ENCODE measurements at regions not wholly inside any gene's neighbourhood (a gene's known extent, or its start where the extent isn't known, plus 50 kb on each side); places are given as distances from the start of the nearest gene placed in this dataset.

GRCh38 chr11:119491753-119492510 lies 69.0 kb upstream of the THY1 start:
- DNase-seq (ENCODE audit: low read depth, low spot score), result peak; percentile 43

DNA sequence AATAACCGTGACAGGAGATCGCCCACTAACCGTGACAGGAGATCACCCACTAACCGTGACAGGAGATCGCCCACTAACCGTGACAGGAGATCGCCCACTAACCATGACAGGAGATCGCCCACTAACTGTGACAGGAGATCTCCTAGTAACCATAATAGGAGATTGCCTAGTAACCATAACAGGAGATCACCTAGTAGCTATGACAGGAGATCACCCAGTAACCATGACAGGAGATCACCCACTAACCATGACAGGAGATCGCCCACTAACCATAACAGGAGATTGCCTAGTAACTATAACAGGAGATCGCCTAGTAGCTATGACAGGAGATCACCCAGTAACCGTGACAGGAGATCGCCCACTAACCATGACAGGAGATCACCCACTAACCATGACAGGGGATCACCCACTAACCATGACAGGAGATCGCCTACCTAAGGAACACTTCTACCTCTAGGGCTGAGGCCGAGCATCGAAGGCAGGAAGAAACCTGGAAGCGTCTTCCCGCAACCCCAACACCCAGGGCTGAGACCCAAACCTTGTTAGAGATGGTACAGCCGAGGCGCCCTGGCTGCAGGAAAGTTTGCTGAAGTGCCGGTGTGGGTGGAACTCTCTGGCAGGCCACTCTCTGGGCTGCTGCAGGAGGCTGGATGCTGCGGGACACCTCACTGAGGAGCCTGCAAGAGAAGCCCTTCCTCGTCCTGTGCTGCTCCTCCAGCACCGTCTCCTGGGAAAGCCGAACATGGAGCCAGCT lies 67.5 kb upstream of the THY1 start:
- DNase-seq (ENCODE audit: low read depth, low spot score), result no peak

DNA sequence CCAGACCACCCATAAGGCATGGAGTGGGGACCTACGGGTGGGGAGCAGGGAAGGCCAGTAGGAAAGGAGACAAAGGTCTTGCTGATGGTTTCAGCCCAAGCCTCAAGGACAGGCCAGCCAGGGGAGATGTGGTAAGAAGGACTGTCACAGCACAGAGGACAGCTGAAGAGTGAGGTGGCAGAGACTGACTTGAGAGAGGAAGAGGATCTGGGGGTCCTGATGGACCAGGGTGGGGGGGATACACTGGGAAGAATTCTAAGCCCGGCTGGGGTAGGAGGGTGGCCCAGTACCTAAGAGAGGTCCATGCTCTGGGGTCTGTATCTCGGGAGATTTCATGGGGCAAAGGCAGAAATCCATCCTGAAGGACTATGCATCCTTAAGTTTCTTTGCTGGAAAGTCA lies 66.1 kb upstream of the THY1 start:
- DNase-seq (ENCODE audit: low read depth, low spot score), result no peak

DNA sequence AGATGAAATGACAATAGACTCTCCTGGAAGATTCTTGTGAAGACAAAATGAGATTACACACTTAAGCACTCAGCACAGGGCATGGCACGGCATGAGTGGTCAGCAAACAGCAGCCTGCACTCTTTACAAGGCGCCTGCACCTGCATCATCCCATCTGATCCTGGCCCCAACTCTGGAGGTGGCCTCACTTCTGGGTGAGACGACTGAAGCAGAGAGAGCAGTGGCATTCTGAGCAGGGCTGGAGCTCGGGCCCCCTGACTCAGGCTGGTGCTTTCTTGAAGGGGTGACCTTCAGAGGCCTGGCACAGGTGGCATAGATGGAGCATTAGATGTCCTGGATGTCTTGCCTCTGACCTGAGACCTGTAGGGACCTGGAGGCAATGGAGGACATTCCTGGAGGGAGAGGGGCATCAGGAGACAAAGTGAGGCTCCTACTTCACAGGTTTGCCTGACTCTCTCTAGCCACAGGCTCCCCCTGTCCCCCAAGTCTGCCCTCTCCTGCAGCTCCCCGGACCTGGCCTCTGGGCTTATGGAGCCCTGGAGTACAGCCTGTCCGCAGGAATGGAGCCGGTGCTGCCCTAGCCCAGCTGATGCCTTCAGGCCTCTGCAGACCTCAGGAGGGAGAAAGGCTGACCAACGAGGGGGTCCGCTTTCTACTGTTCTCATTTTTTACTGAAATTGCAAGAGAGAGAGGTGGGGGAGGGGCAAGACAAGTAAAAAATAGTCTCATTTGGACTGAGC lies 65.5 kb upstream of the THY1 start:
- no peak for DNase-seq (ENCODE audit: low read depth, low spot score)

GRCh38 chr11:119486691-119487259 lies 63.8 kb upstream of the THY1 start:
- DNase-seq (ENCODE audit: low read depth, low spot score), result no peak

DNA sequence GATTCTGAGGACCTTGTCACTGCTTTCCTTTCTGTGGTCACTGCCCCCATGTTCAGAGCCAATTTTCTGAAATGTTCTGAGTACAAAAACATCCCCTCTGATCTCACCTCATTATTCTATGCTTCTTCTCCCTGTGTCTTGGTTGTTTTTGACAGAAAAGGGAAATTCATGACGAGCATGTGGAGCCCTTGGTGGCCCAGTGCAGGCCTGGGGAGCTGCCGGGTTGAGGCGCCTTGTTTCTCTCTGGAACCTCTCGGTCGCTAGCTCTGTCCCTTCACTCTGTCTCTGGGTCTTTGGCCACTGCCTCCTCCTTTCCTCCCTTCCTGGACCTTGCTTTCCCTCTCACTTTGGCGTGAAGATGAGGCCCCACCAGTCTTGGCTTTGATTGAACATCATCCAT lies 63.0 kb upstream of the THY1 start:
- no peak for DNase-seq (ENCODE audit: low read depth, low spot score)

- no peak for DNase-seq (ENCODE audit: low read depth, low spot score)
These were observed 62.0 kb upstream of the THY1 start for GRCh38 chr11:119484741-119485605.

DNA sequence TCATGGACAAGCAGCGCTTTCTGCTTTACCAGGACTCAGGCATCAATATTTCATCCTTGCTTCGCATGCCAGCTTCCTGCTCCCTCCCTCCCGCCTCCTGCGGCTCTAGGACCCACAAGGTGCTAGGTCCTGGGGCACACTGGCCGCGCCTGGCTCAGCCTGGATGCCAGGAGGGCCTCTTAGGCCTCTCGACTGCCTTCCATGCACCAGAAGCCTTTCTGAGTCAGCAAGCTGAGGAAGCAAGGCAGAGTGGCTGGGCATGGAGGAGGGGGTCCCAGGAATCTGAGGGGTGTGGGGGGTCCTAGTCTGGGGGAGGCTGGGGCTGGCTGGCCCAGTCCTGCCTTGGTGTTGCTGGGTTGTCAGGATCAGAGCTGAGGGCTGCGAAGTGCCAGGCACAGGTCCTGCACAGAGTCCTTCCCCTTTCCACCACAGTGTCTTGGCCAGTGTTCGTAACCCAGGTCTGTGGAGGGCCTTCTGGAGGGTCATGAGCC lies 61.0 kb upstream of the THY1 start:
- no peak for DNase-seq (ENCODE audit: low read depth, low spot score)

DNA sequence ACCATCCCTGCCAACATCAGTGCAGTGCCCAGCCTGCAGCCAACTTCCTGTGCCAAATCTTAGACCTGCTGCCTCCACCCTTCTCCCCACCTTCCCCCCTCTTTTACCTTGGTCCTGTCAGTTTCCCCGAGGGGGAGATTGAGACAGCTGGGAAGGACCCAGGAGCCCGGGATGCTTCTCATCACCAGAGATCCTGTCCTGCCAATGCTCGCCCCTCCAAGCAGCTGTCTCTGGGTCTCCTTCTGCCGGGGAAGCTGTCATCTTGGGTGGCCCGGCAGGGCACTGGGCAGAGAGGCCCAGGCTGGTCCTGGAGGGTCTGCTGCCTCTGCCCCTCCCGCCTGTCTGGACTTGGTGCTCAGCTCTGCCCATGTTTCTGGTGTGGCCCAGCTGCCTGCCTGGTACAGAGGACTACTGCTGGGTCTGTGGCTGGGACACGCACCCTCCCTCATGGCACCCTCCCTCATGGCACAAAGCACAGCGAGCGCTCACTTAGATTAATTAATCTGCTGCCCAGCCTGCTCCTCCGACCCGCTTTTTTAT lies 60.4 kb upstream of the THY1 start:
- DNase-seq (ENCODE audit: low read depth, low spot score), result no peak

- no peak for DNase-seq (ENCODE audit: low read depth, low spot score)
These were observed 59.6 kb upstream of the THY1 start for GRCh38 chr11:119482521-119483011.

GRCh38 chr11:119481667-119482400 lies 58.9 kb upstream of the THY1 start:
- no peak for DNase-seq (ENCODE audit: low read depth, low spot score)

GRCh38 chr11:119481021-119481666 lies 58.2 kb upstream of the THY1 start:
- peak; percentile 94 for DNase-seq (ENCODE audit: low read depth, low spot score)

DNA sequence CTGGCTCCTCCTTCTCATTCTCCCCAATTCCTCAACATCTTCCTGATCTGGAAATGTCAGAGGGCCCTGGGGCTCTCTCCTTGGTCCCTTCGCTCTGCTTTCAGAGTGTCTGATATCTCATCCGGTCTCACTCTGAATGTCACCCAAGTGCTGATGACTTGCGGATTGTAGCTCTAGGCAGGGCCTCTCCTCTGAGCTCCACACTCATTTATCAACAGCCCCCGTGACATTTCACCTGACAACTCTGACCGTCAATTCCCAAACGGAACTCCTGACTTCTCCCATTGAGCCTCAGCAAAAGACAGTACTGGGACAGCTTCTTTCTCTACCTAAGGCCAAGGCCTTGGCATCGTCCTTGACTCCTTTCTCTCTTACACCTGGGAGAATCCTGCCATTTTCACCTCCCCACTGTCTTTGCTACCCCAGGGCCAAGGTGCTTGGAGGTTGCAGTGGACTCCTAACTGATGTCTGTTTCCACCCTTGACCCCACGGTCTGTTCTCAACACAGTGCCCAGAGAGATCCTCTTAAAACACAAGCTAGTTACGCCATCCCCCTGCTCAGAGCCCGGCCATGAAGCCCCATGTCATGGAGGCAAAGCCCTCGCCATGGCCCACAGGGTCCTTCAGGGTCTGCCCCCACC lies 57.5 kb upstream of the THY1 start:
- DNase-seq (ENCODE audit: low read depth, low spot score), result no peak

DNA sequence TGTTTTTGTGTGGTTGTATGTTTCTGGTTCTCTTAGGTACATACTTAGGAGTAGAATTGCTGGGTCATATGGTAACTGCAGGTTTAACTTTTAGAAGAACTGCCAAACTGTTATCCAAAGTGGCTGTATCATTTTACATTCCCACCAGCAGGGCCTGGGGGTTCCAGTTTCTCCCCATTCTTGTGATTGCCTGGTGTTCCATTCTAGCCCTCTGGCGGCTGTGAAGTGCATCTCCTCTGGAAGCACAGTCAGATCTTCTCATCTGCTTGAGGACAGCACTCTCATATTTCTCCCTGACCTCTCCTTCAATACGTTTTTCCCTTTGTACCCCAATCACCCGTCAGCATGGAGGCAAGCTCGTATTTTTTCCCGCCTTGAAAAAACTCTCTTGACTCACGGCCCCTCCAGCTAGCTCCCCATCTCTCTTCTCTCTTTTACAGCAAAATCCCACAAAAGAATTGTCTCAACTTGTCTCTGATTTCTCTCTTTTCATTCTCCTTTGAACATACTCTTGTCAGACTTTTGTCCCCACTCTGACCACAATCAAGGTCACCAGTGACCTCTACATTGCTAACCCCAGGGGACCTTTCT lies 56.8 kb upstream of the THY1 start:
- peak; percentile 50 for DNase-seq (ENCODE audit: low read depth, low spot score)

GRCh38 chr11:119478711-119479285 lies 55.8 kb upstream of the THY1 start:
- no peak for DNase-seq (ENCODE audit: low read depth, low spot score)

DNA sequence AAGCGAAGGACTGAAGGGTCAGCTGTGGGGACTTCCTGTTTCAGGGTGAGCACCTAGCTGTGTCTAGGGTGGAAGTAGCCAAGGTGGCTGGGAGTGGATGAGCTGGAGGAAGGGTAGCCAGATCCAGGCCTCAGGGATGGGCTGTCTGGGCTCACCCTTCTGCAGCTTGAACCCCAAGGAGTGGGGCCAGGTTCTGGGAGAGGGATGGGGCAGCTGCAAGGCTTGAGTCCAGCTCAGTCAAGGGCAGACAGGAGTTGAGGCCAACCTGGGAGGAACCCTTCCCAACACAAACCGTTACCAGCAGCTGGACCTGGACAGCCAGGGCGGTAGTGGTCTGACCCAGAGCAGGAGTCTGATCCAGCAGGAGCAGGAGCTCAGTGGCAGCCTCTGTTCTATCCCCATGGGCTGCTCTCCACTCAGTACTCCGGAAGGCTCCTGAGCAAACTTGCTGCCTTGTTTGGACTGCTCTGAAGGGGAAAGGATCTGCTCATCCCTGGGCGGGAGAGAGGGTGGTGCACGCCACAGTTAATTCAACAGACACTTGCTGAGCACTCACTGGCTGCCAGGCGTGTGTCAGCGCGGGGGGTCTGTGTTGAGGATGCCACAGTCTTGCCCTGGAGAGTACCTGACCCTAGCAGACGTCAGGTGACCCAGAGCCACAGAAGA lies 53.8 kb upstream of the THY1 start:
- DNase-seq (ENCODE audit: low read depth, low spot score), result no peak

DNA sequence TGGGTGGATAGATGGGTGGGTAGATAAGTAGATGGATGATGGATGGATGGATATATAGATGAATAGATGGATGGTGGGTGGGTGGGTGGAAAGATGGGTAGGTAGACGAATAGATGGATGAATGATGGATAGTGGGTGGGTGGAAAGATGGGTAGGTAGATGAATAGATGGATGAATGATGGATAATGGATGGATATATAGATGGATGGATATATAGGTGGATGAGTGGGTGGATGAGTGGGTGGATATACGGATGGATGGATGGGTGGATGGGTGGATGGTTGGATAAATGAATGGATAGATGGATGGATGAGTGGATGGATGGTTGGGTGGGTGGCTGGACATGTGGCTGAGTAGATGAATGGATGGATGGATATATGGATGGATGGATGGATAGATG lies 53.1 kb upstream of the THY1 start:
- DNase-seq (ENCODE audit: low read depth, low spot score), result no peak

Data from astrocyte of the hippocampus (primary cell).